Stimulated activated CD8-positive, alpha-beta memory T cell treated with anti-CD3 and anti-CD28 coated beads, Interleukin-15, amount 100 ng/mL, for 1 hour (primary cell): ENCODE measurements at regions not wholly inside any gene's neighbourhood (a gene's known extent, or its start where the extent isn't known, plus 50 kb on each side); places are given as distances from the start of the nearest gene placed in this dataset.

ENCODE experiments used
- DNase-seq: peaks from one replicate; pipeline ENCODE4 v3.0.0-alpha.2; 2020; ENCODE audit warnings: low read depth

- DNase-seq: no peak
These were observed 86.5 kb downstream of the MTRR start for GRCh38 chr5:7955476-7955875.

- no peak for DNase-seq
These were observed 88.4 kb downstream of the MTRR start for GRCh38 chr5:7957329-7957728.

- DNase-seq: no peak
These were observed 91.2 kb downstream of the MTRR start for GRCh38 chr5:7960142-7960541.

GRCh38 chr5:7961540-7961939, 92.6 kb downstream of the MTRR start:
- no peak for DNase-seq

- no peak for DNase-seq
These were observed 101.9 kb downstream of the MTRR start for GRCh38 chr5:7970816-7971215.

- DNase-seq: no peak
These were observed 107.7 kb downstream of the MTRR start for GRCh38 chr5:7976411-7977190.

- no peak for DNase-seq
These were observed 109.2 kb downstream of the MTRR start for GRCh38 chr5:7978114-7978513.

GRCh38 chr5:7978991-7979390, 110.0 kb downstream of the MTRR start:
- DNase-seq: no peak

GRCh38 chr5:7980881-7981280, 111.9 kb downstream of the MTRR start:
- DNase-seq: no peak

GRCh38 chr5:7983433-7983832, 114.5 kb downstream of the MTRR start:
- DNase-seq: no peak

GRCh38 chr5:7991125-7991821, 122.3 kb downstream of the MTRR start:
- no peak for DNase-seq

GRCh38 chr5:7995688-7996294, 126.8 kb downstream of the MTRR start:
- DNase-seq: no peak

- DNase-seq: no peak
These were observed 136.5 kb downstream of the MTRR start for GRCh38 chr5:8005416-8005815.

- DNase-seq: no peak
These were observed 143.4 kb downstream of the MTRR start for GRCh38 chr5:8012131-8012977.

- no peak for DNase-seq
These were observed 145.2 kb downstream of the MTRR start for GRCh38 chr5:8013948-8014710.

GRCh38 chr5:8019719-8020218, 150.8 kb downstream of the MTRR start:
- no peak for DNase-seq

GRCh38 chr5:8020861-8021514, 152.0 kb downstream of the MTRR start:
- no peak for DNase-seq

- no peak for DNase-seq
These were observed 159.3 kb downstream of the MTRR start for GRCh38 chr5:8028243-8028642.

GRCh38 chr5:8033261-8033660, 164.3 kb downstream of the MTRR start:
- DNase-seq: no peak

- no peak for DNase-seq
These were observed 165.9 kb downstream of the MTRR start for GRCh38 chr5:8034852-8035251.

GRCh38 chr5:8048920-8049319, 180.0 kb downstream of the MTRR start:
- no peak for DNase-seq
